Activated T-cell treated with anti-CD3 and anti-CD28 coated beads, Interleukin-2, amount 50 U/mL, for 48 hours (primary cell): ENCODE measurements at regions not wholly inside any gene's neighbourhood (a gene's known extent, or its start where the extent isn't known, plus 50 kb on each side); places are given as distances from the start of the nearest gene placed in this dataset.
"Not testable (repeated sequence)": the region's sequence is repeated elsewhere in the genome, so short reads cannot be mapped to it uniquely, and the experiment has no call there.

ENCODE experiments used
- DNase-seq, 2 experiments: peaks; one replicate each; pipeline ENCODE4 v3.0.0-alpha.2; 2020

- not testable (repeated sequence) for DNase-seq
These were observed 948.1 kb downstream of the TMEM121 start for GRCh38 chr14:106474261-106475028.

- DNase-seq, result not testable (repeated sequence)
These were observed 948.8 kb downstream of the TMEM121 start for GRCh38 chr14:106475214-106475613.

- not testable (repeated sequence) for DNase-seq
These were observed 951.2 kb downstream of the TMEM121 start for GRCh38 chr14:106477600-106477999.

- not testable (repeated sequence) for DNase-seq
These were observed 953.9 kb downstream of the TMEM121 start for GRCh38 chr14:106480287-106480686.

- not testable (repeated sequence) for DNase-seq
These were observed 955.8 kb downstream of the TMEM121 start for GRCh38 chr14:106482213-106482612.

- DNase-seq, result no peak
These were observed 961.2 kb downstream of the TMEM121 start for GRCh38 chr14:106487600-106487999.

GRCh38 chr14:106488291-106488690 is 961.9 kb downstream of the TMEM121 start:
- DNase-seq, result no peak

GRCh38 chr14:106489112-106489881 is 962.9 kb downstream of the TMEM121 start:
- DNase-seq, result peak; percentile 67 to 72

GRCh38 chr14:106490442-106490841 is 964.1 kb downstream of the TMEM121 start:
- no peak for DNase-seq

- DNase-seq, result peak; percentile 63 to 67
These were observed 965.5 kb downstream of the TMEM121 start for GRCh38 chr14:106491851-106492250.

GRCh38 chr14:106493962-106494823 is 967.8 kb downstream of the TMEM121 start:
- no peak for DNase-seq

GRCh38 chr14:106500571-106500970 is 974.2 kb downstream of the TMEM121 start:
- DNase-seq, result no peak

GRCh38 chr14:106501898-106502297 is 975.5 kb downstream of the TMEM121 start:
- DNase-seq, result no peak

- no peak for DNase-seq
These were observed 979.0 kb downstream of the TMEM121 start for GRCh38 chr14:106505366-106505765.

GRCh38 chr14:106506881-106507305 is 980.5 kb downstream of the TMEM121 start:
- DNase-seq, result peak; percentile 57 to 65

- no peak for DNase-seq
These were observed 981.0 kb downstream of the TMEM121 start for GRCh38 chr14:106507354-106507753.

- no peak for DNase-seq
These were observed 981.8 kb downstream of the TMEM121 start for GRCh38 chr14:106508216-106508615.

- DNase-seq, result no peak
These were observed 982.8 kb downstream of the TMEM121 start for GRCh38 chr14:106509176-106509575.

- no peak for DNase-seq
These were observed 983.4 kb downstream of the TMEM121 start for GRCh38 chr14:106509807-106510206.

GRCh38 chr14:106511006-106511799 is 984.8 kb downstream of the TMEM121 start:
- DNase-seq, result peak; percentile 60 to 67

GRCh38 chr14:106511800-106512198 is 985.4 kb downstream of the TMEM121 start:
- no peak for DNase-seq

GRCh38 chr14:106513302-106513701 is 986.9 kb downstream of the TMEM121 start:
- no peak for DNase-seq
